HCT116 (cell line): ENCODE measurements at regions not wholly inside any gene's neighbourhood (a gene's known extent, or its start where the extent isn't known, plus 50 kb on each side); places are given as distances from the start of the nearest gene placed in this dataset.

Experiments
- ATAC-seq: fragments of 200-7000 bp; cut with Tn5 transposase; 2 replicates; pipeline ENCODE4 v1.9.1; 2020; ENCODE audit warnings: mild to moderate bottlenecking, moderate library complexity
- BruUV-seq: library from RNA; stranded (reverse); fragments of 400-500 nt; replicated peaks from 2 replicates; lab custom pipeline; 2021; lab: Mats Ljungman, UMichigan
- CTCF ChIA-PET: fragments of 300-600 bp; sonication (Branson Sonifier 250); formaldehyde crosslinking; loops from one replicate; lab custom pipeline; 2021; ENCODE audit warnings: antibody characterized with exemption; lab: Charles Lee
- POLR2A ChIA-PET: fragments of 300-600, 350-600 bp; sonication (Branson Sonifier 250); formaldehyde crosslinking; loops from one replicate; lab custom pipeline; 2021; ENCODE audit warnings: antibody characterized with exemption; lab: Charles Lee
- RAD21 ChIA-PET, 2 experiments: fragments of 300-600 bp; sonication (Branson Sonifier 250); formaldehyde crosslinking; loops; one replicate each; lab custom pipeline; 2023; ENCODE audit warnings: low total read pairs in 2 of 2; ENCODE audit not compliant: uncharacterized antibody in 2 of 2, unreplicated experiment in 2 of 2, low non-redundant PET in 1 of 2; lab: Charles Lee
- DNase-seq: peaks from one replicate; pipeline ENCODE4 v3.0.0-alpha.2; 2010; ENCODE audit warnings: low read depth, low spot score
- H2AFZ ChIP-seq: fragments of 200-600 bp; shearing (Covaris generic), sonication (generic); 2 replicates; pipeline ENCODE4 v1.6.1; 2017; ENCODE audit warnings: low read depth, mixed run types, mixed read lengths, antibody characterized with exemption, low read length; ENCODE audit not compliant: poor library complexity, severe bottlenecking
- H3K27ac ChIP-seq: 2 replicates; pipeline ENCODE4 v1.5.1; 2012; ENCODE audit warnings: low read depth, low read length
- H3K27me3 ChIP-seq: fragments of 200-600 bp; sonication (generic); 2 replicates; pipeline ENCODE4 v1.6.1; 2016; ENCODE audit warnings: mixed run types, low read length, mixed read lengths; ENCODE audit not compliant: insufficient read depth
- H3K36me3 ChIP-seq, 2 experiments: fragments of 200-500 bp in 1 of 2; fragments of 200-600 bp in 1 of 2; sonication (Bioruptor generic) in 1 of 2; sonication (generic) in 1 of 2; 2 replicates each; pipeline versions ENCODE4 v1.5.1 to v1.6.1; 2014 to 2016; ENCODE audit warnings: low read length in 2 of 2, inconsistent platforms in 1 of 2, mixed read lengths in 1 of 2, mixed run types in 1 of 2; ENCODE audit not compliant: insufficient read depth in 2 of 2, control insufficient read depth in 1 of 2
- H3K4me1 ChIP-seq, 2 experiments: fragments of 200-600 bp in 1 of 2; sonication (generic) in 1 of 2; 2 replicates each; pipeline versions ENCODE4 v1.5.1 to v1.6.1; 2012 to 2017; ENCODE audit warnings: low read length in 2 of 2, inconsistent platforms in 1 of 2, mild to moderate bottlenecking in 1 of 2, mixed read lengths in 1 of 2, mixed run types in 1 of 2, moderate library complexity in 1 of 2; ENCODE audit not compliant: insufficient read depth in 2 of 2, control insufficient read depth in 1 of 2
- H3K4me2 ChIP-seq: fragments of 200-600 bp; sonication (generic); 2 replicates; pipeline ENCODE4 v1.6.1; 2017; ENCODE audit warnings: mixed run types, low read length, mixed read lengths
- H3K4me3 ChIP-seq, 2 experiments: fragments of 200-600 bp in 1 of 2; sonication (generic) in 1 of 2; replicated peaks in 1 of 2; 2 replicates each; pipeline ENCODE4 v1.5.1; 2011 to 2016; ENCODE audit warnings: low read length in 2 of 2, control low read depth in 1 of 2, low read depth in 1 of 2, mild to moderate bottlenecking in 1 of 2, mixed read lengths in 1 of 2, mixed run types in 1 of 2
- H3K79me2 ChIP-seq: fragments of 200-600 bp; sonication (generic); 2 replicates; pipeline ENCODE4 v1.6.1; 2017; ENCODE audit warnings: mild to moderate bottlenecking, mixed run types, low read length, moderate library complexity, mixed read lengths; ENCODE audit not compliant: insufficient read depth
- H3K9ac ChIP-seq: fragments of 200-600 bp; sonication (generic); 2 replicates; pipeline ENCODE4 v1.6.1; 2016; ENCODE audit warnings: low read length, mixed read lengths
- H3K9me2 ChIP-seq: fragments of 200-600 bp; sonication (generic), shearing (Covaris generic); 2 replicates; pipeline ENCODE4 v1.6.1; 2017; ENCODE audit warnings: mixed run types, mild to moderate bottlenecking, moderate library complexity; ENCODE audit not compliant: insufficient read depth
- H3K9me3 ChIP-seq, 2 experiments: fragments of 200-500 bp in 1 of 2; fragments of 200-600 bp in 1 of 2; sonication (Bioruptor generic) in 1 of 2; sonication (generic) in 1 of 2; 2 replicates each; pipeline ENCODE4 v1.6.1; 2014 to 2017; ENCODE audit warnings: low read length in 2 of 2, mixed read lengths in 2 of 2, inconsistent platforms in 1 of 2, low read depth in 1 of 2, mild to moderate bottlenecking in 1 of 2, mixed run types in 1 of 2, moderate library complexity in 1 of 2; ENCODE audit not compliant: control insufficient read depth in 1 of 2, insufficient read depth in 1 of 2
- H4K20me1 ChIP-seq: fragments of 200-600 bp; sonication (generic), shearing (Covaris generic); 2 replicates; pipeline ENCODE4 v1.6.1; 2017; ENCODE audit warnings: mixed run types, mild to moderate bottlenecking, moderate library complexity; ENCODE audit not compliant: insufficient read depth
- CBX3 ChIP-seq: IDR thresholded peaks from 2 replicates; pipeline ENCODE4 v1.6.1; 2012; ENCODE audit warnings: low read depth
- CEBPB ChIP-seq: IDR thresholded peaks from 2 replicates; pipeline ENCODE4 v1.6.1; 2012; ENCODE audit warnings: low read depth
- CTCF ChIP-seq, 3 experiments: fragments of 200-600 bp in 1 of 3; sonication (generic) in 1 of 3; IDR thresholded peaks in 2 of 3; conservative IDR thresholded peaks in 1 of 3; 2 replicates each; pipeline ENCODE4 v1.5.1; 2012 to 2017; ENCODE audit warnings: low read depth in 2 of 3, low read length in 2 of 3, antibody characterized with exemption in 1 of 3, borderline replicate concordance in 1 of 3, control low read depth in 1 of 3, mild to moderate bottlenecking in 1 of 3, mixed read lengths in 1 of 3, mixed run types in 1 of 3, moderate library complexity in 1 of 3; ENCODE audit not compliant: insufficient read depth in 1 of 3
- EGR1 ChIP-seq: IDR thresholded peaks from 2 replicates; pipeline ENCODE4 v1.6.1; 2012; ENCODE audit warnings: low read depth
- ELF1 ChIP-seq: IDR thresholded peaks from 2 replicates; pipeline ENCODE4 v1.6.1; 2012; ENCODE audit warnings: low read depth, borderline replicate concordance
- EZH2 ChIP-seq: fragments of 200-600 bp; sonication (generic); IDR thresholded peaks from 2 replicates; pipeline ENCODE4 v1.6.1; 2017; ENCODE audit warnings: antibody characterized with exemption, mixed run types
- FOSL1 ChIP-seq: IDR thresholded peaks from 2 replicates; pipeline ENCODE4 v1.6.1; 2012; ENCODE audit warnings: low read depth
- JUND ChIP-seq: IDR thresholded peaks from 2 replicates; pipeline ENCODE4 v1.6.1; 2012
- MAX ChIP-seq: IDR thresholded peaks from 2 replicates; pipeline ENCODE4 v1.6.1; 2012
- POLR2A ChIP-seq: IDR thresholded peaks from 2 replicates; pipeline ENCODE4 v1.7.0; 2011; ENCODE audit warnings: borderline replicate concordance; ENCODE audit not compliant: insufficient read depth, insufficient read length; ENCODE audit errors: extremely low read depth
- POLR2AphosphoS5 ChIP-seq: IDR thresholded peaks from 2 replicates; pipeline ENCODE4 v1.6.1; 2011; ENCODE audit warnings: mild to moderate bottlenecking, low read depth, low read length, moderate library complexity
- RAD21 ChIP-seq: IDR thresholded peaks from 2 replicates; pipeline ENCODE4 v1.6.1; 2012; ENCODE audit warnings: low read depth, mild to moderate bottlenecking
- REST ChIP-seq: IDR thresholded peaks from 2 replicates; pipeline ENCODE4 v1.6.1; 2012; ENCODE audit warnings: low read depth
- SIN3A ChIP-seq: IDR thresholded peaks from 2 replicates; pipeline ENCODE4 v1.6.1; 2012; ENCODE audit warnings: low read depth
- SP1 ChIP-seq: IDR thresholded peaks from 2 replicates; pipeline ENCODE4 v1.6.1; 2012; ENCODE audit warnings: low read depth
- SRF ChIP-seq: IDR thresholded peaks from 2 replicates; pipeline ENCODE4 v1.6.1; 2012; ENCODE audit warnings: low read depth
- TCF7L2 ChIP-seq: IDR thresholded peaks from 2 replicates; pipeline ENCODE4 v1.7.0; 2011; ENCODE audit warnings: borderline replicate concordance, inconsistent platforms; ENCODE audit not compliant: insufficient read depth, insufficient read length; ENCODE audit errors: extremely low read depth
- YY1 ChIP-seq: IDR thresholded peaks from 2 replicates; pipeline ENCODE4 v1.6.1; 2011; ENCODE audit warnings: low read length, low read depth, moderate library complexity, mild to moderate bottlenecking; ENCODE audit not compliant: insufficient replicate concordance; ENCODE audit errors: extremely low read depth
- intact Hi-C: fragments of 100-400 bp; cut with micrococcal nuclease; formaldehyde crosslinking; loops from 2 replicates; pipeline ENCODE4 v1.10.0; 2022

GRCh38 chr4:129420637-129421036 lies 324.7 kb downstream of the C4orf33 start:
- CTCF ChIA-PET: no interaction called here

More at GRCh38 chr4:129420637-129421036, 324.7 kb downstream of the C4orf33 start:
- no TSS peak for BruUV-seq
- Histone ChIP-seq H3K9ac (no peak overlapping the region), H3K4me2 (no peak overlapping the region), H3K79me2 (no peaks in the 10 kb centered on the region), H3K4me3 (no peak overlapping the region), H3K27me3 (no peaks in the 10 kb centered on the region), H2AFZ (no peak overlapping the region), H3K9me3 (no peaks in the 10 kb centered on the region), H3K27ac (no peak overlapping the region), H3K36me3 (no peaks in the 10 kb centered on the region)
- POLR2A ChIA-PET: no interaction called here
- RAD21 ChIA-PET: no interaction called here
- DNase-seq: no peak
- intact Hi-C loops: no loop called here
- TF ChIP-seq MAX: no peak
- TF ChIP-seq POLR2A: no peak
- no peak for TF ChIP-seq SRF
- TF ChIP-seq EGR1: no peak
- TF ChIP-seq CEBPB: no peak
- TF ChIP-seq POLR2AphosphoS5: no peak
- no peak for TF ChIP-seq EZH2
- no peak for TF ChIP-seq RAD21
- TF ChIP-seq SIN3A: no peak
- TF ChIP-seq TCF7L2: no peak
- no peak for TF ChIP-seq FOSL1
- TF ChIP-seq SP1: no peak
- no peak for TF ChIP-seq REST
- TF ChIP-seq CTCF (IDR thresholded peaks at IDR 0.05 in 2 of 3, conservative IDR thresholded peaks at IDR 0.05 in 1 of 3; ENCODE audit: borderline replicate concordance in 1 of 3, insufficient read depth in 1 of 3, low read depth in 2 of 3, low read length in 2 of 3): no peak
- TF ChIP-seq YY1: no peak
- no peak for TF ChIP-seq JUND
- no peak for TF ChIP-seq CBX3
- no peak for TF ChIP-seq ELF1
- TF ChIP-seq, all 23 proteins: peak for 0
- Histone ChIP-seq H3K9me2 (no peaks in the 10 kb centered on the region), H3K4me1 (no peaks in the 10 kb centered on the region), H4K20me1 (no peaks in the 10 kb centered on the region)
- no peak for ATAC-seq
